MM.1S (cell line): ENCODE measurements at regions not wholly inside any gene's neighbourhood (a gene's known extent, or its start where the extent isn't known, plus 50 kb on each side); places are given as distances from the start of the nearest gene placed in this dataset.

Experiments used
- DNase-seq: peaks from one replicate; pipeline ENCODE4 v3.0.0-alpha.2; 2015
- H2AFZ ChIP-seq: fragments of 300-600 bp; sonication (generic); 2 replicates; pipeline ENCODE4 v1.6.0; 2016; ENCODE audit warnings: antibody characterized with exemption, low read length
- H3F3A ChIP-seq: fragments of 300-600 bp; sonication (generic); 2 replicates; pipeline ENCODE4 v1.6.1; 2016; ENCODE audit warnings: mild to moderate bottlenecking, antibody characterized with exemption, low read length, moderate library complexity, mixed read lengths; ENCODE audit not compliant: insufficient read depth
- H3K27ac ChIP-seq: fragments of 300-600 bp; sonication (generic); 2 replicates; pipeline ENCODE4 v1.5.1; 2016; ENCODE audit warnings: mild to moderate bottlenecking, low read length
- H3K27me3 ChIP-seq: fragments of 300-600 bp; sonication (generic); replicated peaks from 2 replicates; pipeline ENCODE4 v1.6.0; 2016; ENCODE audit warnings: low read length; ENCODE audit not compliant: insufficient read depth
- H3K36me3 ChIP-seq: fragments of 300-600 bp; sonication (generic); replicated peaks from 2 replicates; pipeline ENCODE4 v1.6.1; 2016; ENCODE audit warnings: mild to moderate bottlenecking, low read length, mixed read lengths; ENCODE audit not compliant: insufficient read depth
- H3K4me1 ChIP-seq: fragments of 300-600 bp; sonication (generic); 2 replicates; pipeline ENCODE4 v1.6.1; 2016; ENCODE audit warnings: low read length, mixed read lengths
- H3K4me2 ChIP-seq: fragments of 300-600 bp; sonication (generic); 2 replicates; pipeline ENCODE4 v1.6.0; 2016; ENCODE audit warnings: low read depth, low read length
- H3K4me3 ChIP-seq: fragments of 300-600 bp; sonication (generic); 2 replicates; pipeline ENCODE4 v1.5.1; 2016; ENCODE audit warnings: low read length, mixed read lengths
- H3K79me2 ChIP-seq: fragments of 300-600 bp; sonication (generic); 2 replicates; pipeline ENCODE4 v1.6.1; 2016; ENCODE audit warnings: mixed run types, low read length, mixed read lengths
- H3K9ac ChIP-seq: fragments of 300-600 bp; sonication (generic); 2 replicates; pipeline ENCODE4 v1.6.1; 2016; ENCODE audit warnings: low read length, mixed read lengths
- H3K9me2 ChIP-seq: fragments of 300-600 bp; sonication (generic); replicated peaks from 2 replicates; pipeline ENCODE4 v1.6.1; 2016; ENCODE audit warnings: mild to moderate bottlenecking, low read length, mixed read lengths; ENCODE audit not compliant: insufficient read depth
- H3K9me3 ChIP-seq: fragments of 300-600 bp; sonication (generic); replicated peaks from 2 replicates; pipeline ENCODE4 v1.6.1; 2016; ENCODE audit warnings: mild to moderate bottlenecking, low read length, mixed read lengths; ENCODE audit not compliant: insufficient read depth
- H4K20me1 ChIP-seq: fragments of 300-600 bp; sonication (generic); 2 replicates; pipeline ENCODE4 v1.6.1; 2016; ENCODE audit warnings: mild to moderate bottlenecking, low read length, moderate library complexity, mixed read lengths; ENCODE audit not compliant: insufficient read depth
- CTCF ChIP-seq: fragments of 300-600 bp; sonication (generic); IDR thresholded peaks from 2 replicates; pipeline ENCODE4 v1.5.1; 2016; ENCODE audit warnings: antibody characterized with exemption, low read length, mixed read lengths
- EZH2 ChIP-seq: fragments of 300-600 bp; sonication (generic); optimal IDR thresholded peaks from 2 replicates; pipeline ENCODE3; 2017; ENCODE audit warnings: low read depth, mild to moderate bottlenecking, antibody characterized with exemption, low read length, mixed read lengths
- EZH2phosphoT487 ChIP-seq: fragments of 300-600 bp; sonication (generic); IDR thresholded peaks from 2 replicates; pipeline ENCODE4 v1.6.1; 2018; ENCODE audit warnings: antibody characterized with exemption, low read length

- Histone ChIP-seq H3K4me3 (no peak overlapping the region), H3K27me3 (no peaks in the 10 kb centered on the region), H3K36me3 (no peaks in the 10 kb centered on the region), H3K9ac (no peak overlapping the region), H3K4me2 (no peak overlapping the region), H3K27ac (no peak overlapping the region), H3K4me1 (no peaks in the 10 kb centered on the region), H3K9me3 (no peaks in the 10 kb centered on the region), H3F3A (no peaks in the 10 kb centered on the region), H3K9me2 (no peaks in the 10 kb centered on the region), H4K20me1 (no peaks in the 10 kb centered on the region), H3K79me2 (no peaks in the 10 kb centered on the region), H2AFZ (no peak overlapping the region)
- DNase-seq = no peak
- TF ChIP-seq CTCF (no peak), EZH2 (no peak), EZH2phosphoT487 (no peak)
These were observed 198.1 kb downstream of the CSNK1G3 start for GRCh38 chr5:123710031-123710430.

- H3K27ac ChIP-seq = no peak overlapping the region
- H2AFZ ChIP-seq = no peak overlapping the region
- no peaks in the 10 kb centered on the region for H3K79me2 ChIP-seq
- H3F3A ChIP-seq = no peaks in the 10 kb centered on the region
- no peaks in the 10 kb centered on the region for H3K27me3 ChIP-seq
- no peak overlapping the region for H3K4me2 ChIP-seq
- DNase-seq = no peak
- no peaks in the 10 kb centered on the region for H3K36me3 ChIP-seq
- H3K4me3 ChIP-seq = no peak overlapping the region
- no peaks in the 10 kb centered on the region for H3K9me3 ChIP-seq
- no peak for TF ChIP-seq CTCF
- no peaks in the 10 kb centered on the region for H4K20me1 ChIP-seq
- H3K9me2 ChIP-seq = no peaks in the 10 kb centered on the region
- no peak overlapping the region for H3K9ac ChIP-seq
- no peaks in the 10 kb centered on the region for H3K4me1 ChIP-seq
These were observed 197.4 kb downstream of the CSNK1G3 start for GRCh38 chr5:123709422-123709821.

- Histone ChIP-seq H3K36me3 (no peaks in the 10 kb centered on the region), H4K20me1 (no peaks in the 10 kb centered on the region), H3K9ac (no peak overlapping the region), H3K27me3 (no peaks in the 10 kb centered on the region), H3K27ac (no peak overlapping the region), H3F3A (no peaks in the 10 kb centered on the region), H3K79me2 (no peaks in the 10 kb centered on the region), H2AFZ (no peak overlapping the region), H3K4me3 (no peak overlapping the region), H3K9me2 (no peaks in the 10 kb centered on the region), H3K4me2 (no peak overlapping the region), H3K9me3 (no peaks in the 10 kb centered on the region), H3K4me1 (no peaks in the 10 kb centered on the region)
- no peak for TF ChIP-seq EZH2
- TF ChIP-seq EZH2phosphoT487 = no peak
- TF ChIP-seq CTCF = no peak
- DNase-seq = no peak
These were observed 196.3 kb downstream of the CSNK1G3 start for GRCh38 chr5:123708074-123708806.
